Loucy (cell line): ENCODE measurements at regions not wholly inside any gene's neighbourhood (a gene's known extent, or its start where the extent isn't known, plus 50 kb on each side); places are given as distances from the start of the nearest gene placed in this dataset.

ENCODE experiments used
- CTCF ChIP-seq: fragments of 200-600 bp; sonication (generic); conservative IDR thresholded peaks from 2 replicates; pipeline ENCODE4 v1.5.1; 2014; ENCODE audit warnings: mild to moderate bottlenecking, antibody characterized with exemption, low read length
- EZH2phosphoT487 ChIP-seq: fragments of 200-600 bp; IDR thresholded peaks from 2 replicates; pipeline ENCODE4 v1.6.1; 2018; ENCODE audit warnings: antibody characterized with exemption, mild to moderate bottlenecking, moderate library complexity, borderline replicate concordance

GRCh38 chr1:36738245-36738644 is 255.5 kb upstream of the CSF3R start:
- TF ChIP-seq CTCF (no peak), EZH2phosphoT487 (no peak)
